Loucy (cell line): ENCODE measurements at regions not wholly inside any gene's neighbourhood (a gene's known extent, or its start where the extent isn't known, plus 50 kb on each side); places are given as distances from the start of the nearest gene placed in this dataset.

ENCODE experiments used
- CTCF ChIP-seq: fragments of 200-600 bp; sonication (generic); conservative IDR thresholded peaks from 2 replicates; pipeline ENCODE4 v1.5.1; 2014; ENCODE audit warnings: mild to moderate bottlenecking, antibody characterized with exemption, low read length
- EZH2phosphoT487 ChIP-seq: fragments of 200-600 bp; IDR thresholded peaks from 2 replicates; pipeline ENCODE4 v1.6.1; 2018; ENCODE audit warnings: antibody characterized with exemption, mild to moderate bottlenecking, moderate library complexity, borderline replicate concordance

GRCh38 chr6:147935656-147936055 is 407.0 kb upstream of the SASH1 start:
- TF ChIP-seq CTCF (no peak), EZH2phosphoT487 (no peak)
